T-helper 1 cell treated with Interleukin-12 subunit alpha and Interleukin-12 subunit beta and Interleukin-4 antibody, amounts not matched to agents 30 μg/mL and 1 μg/mL, for 36 hours (primary cell): ENCODE measurements at regions not wholly inside any gene's neighbourhood (a gene's known extent, or its start where the extent isn't known, plus 50 kb on each side); places are given as distances from the start of the nearest gene placed in this dataset.
"Not testable (repeated sequence)": the region's sequence is repeated elsewhere in the genome, so short reads cannot be mapped to it uniquely, and the experiment has no call there.

ENCODE experiments used
- H3K27ac Mint-ChIP-seq: one replicate; pipeline ENCODE4 v1.8.0; 2021; ENCODE audit warnings: mild to moderate bottlenecking, mixed read lengths
- H3K27me3 Mint-ChIP-seq: one replicate; pipeline ENCODE4 v1.8.0; 2021; ENCODE audit warnings: low read depth, mixed read lengths
- H3K36me3 Mint-ChIP-seq: one replicate; pipeline ENCODE4 v1.8.0; 2021; ENCODE audit warnings: low read depth, mixed read lengths
- H3K4me1 Mint-ChIP-seq: one replicate; pipeline ENCODE4 v1.8.0; 2021; ENCODE audit warnings: low read depth, mixed read lengths
- H3K4me3 Mint-ChIP-seq: one replicate; pipeline ENCODE4 v1.8.0; 2021; ENCODE audit warnings: mild to moderate bottlenecking, moderate library complexity, mixed read lengths
- H3K9me3 Mint-ChIP-seq: one replicate; pipeline ENCODE4 v1.8.0; 2021; ENCODE audit warnings: mixed read lengths

GRCh38 chr2:193475038-193475437 lies 1280.3 kb upstream of the TMEFF2 start:
- H3K4me3 Mint-ChIP-seq = no peak overlapping the region
- no peaks in the 10 kb centered on the region for H3K4me1 Mint-ChIP-seq
- peaks cover 3% of the 10 kb centered on the region for H3K9me3 Mint-ChIP-seq
- H3K27me3 Mint-ChIP-seq = no peaks in the 10 kb centered on the region
- no peak overlapping the region for H3K27ac Mint-ChIP-seq
- no peaks in the 10 kb centered on the region for H3K36me3 Mint-ChIP-seq

DNA sequence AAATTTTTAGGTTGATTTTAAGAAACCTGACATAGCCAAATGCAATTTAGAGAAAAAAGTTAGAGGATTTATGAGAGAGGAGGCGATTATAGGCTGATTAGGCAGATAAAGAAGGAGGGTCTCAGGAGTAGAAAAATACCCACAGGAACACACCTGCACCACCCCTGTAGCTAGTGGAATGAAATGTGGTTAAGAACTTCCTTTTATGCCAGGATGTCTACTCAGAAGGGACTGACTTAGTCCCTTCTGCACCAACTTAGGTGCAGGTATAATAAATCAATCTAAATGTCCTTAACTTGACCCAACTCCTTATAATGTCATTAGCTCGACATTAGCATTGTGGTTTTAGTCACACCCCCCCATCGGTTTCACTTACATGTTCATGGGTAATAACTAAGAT lies 1274.5 kb upstream of the TMEFF2 start:
- Mint-ChIP-seq H3K27me3 (no peaks in the 10 kb centered on the region), H3K27ac (no peak overlapping the region), H3K4me1 (no peaks in the 10 kb centered on the region), H3K9me3 (peaks cover 3% of the 10 kb centered on the region), H3K4me3 (no peak overlapping the region), H3K36me3 (no peaks in the 10 kb centered on the region)

DNA sequence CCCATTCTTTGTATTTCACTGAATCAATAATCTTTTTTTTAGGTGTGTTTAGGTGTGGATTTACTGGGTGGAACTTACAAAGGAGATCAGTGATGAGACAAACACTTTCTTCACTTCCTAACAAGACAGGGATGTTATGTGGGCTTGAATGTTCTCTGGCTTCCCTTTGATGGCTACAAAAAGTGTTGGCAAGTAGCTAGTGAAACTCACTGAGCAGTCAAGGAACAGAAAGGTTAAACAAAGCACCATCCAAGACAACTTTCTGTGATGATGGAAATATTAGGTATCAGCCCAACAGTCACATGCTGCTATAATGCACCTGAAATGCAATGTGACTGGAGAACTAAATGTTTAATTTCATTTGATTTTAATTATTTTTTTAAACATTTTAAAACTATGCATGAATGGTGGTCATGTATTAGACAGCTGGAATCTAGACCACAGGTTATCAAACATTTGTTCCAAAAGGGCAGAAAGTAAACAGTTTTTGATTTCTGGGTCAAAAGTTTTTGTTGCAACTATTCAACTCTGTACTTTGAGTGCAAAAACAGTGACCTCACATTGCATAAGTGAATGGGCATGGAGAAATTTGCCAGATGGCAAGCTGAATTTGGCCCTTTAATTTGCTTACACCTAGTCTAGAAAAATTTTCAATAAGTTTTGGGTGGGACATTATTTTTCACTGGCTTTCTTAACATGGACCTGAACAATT lies 1272.7 kb upstream of the TMEFF2 start:
- no peaks in the 10 kb centered on the region for H3K27me3 Mint-ChIP-seq
- H3K4me3 Mint-ChIP-seq = no peak overlapping the region
- no peaks in the 10 kb centered on the region for H3K36me3 Mint-ChIP-seq
- no peak overlapping the region for H3K27ac Mint-ChIP-seq
- no peaks in the 10 kb centered on the region for H3K9me3 Mint-ChIP-seq
- H3K4me1 Mint-ChIP-seq = no peaks in the 10 kb centered on the region

- H3K9me3 Mint-ChIP-seq = no peaks in the 10 kb centered on the region
- no peaks in the 10 kb centered on the region for H3K36me3 Mint-ChIP-seq
- H3K27me3 Mint-ChIP-seq = no peaks in the 10 kb centered on the region
- no peaks in the 10 kb centered on the region for H3K4me1 Mint-ChIP-seq
- no peak overlapping the region for H3K4me3 Mint-ChIP-seq
- H3K27ac Mint-ChIP-seq = no peak overlapping the region
These were observed 1268.3 kb upstream of the TMEFF2 start for GRCh38 chr2:193463011-193463410.

GRCh38 chr2:193462411-193462810 lies 1267.7 kb upstream of the TMEFF2 start:
- no peaks in the 10 kb centered on the region for H3K36me3 Mint-ChIP-seq
- H3K4me1 Mint-ChIP-seq = no peaks in the 10 kb centered on the region
- no peaks in the 10 kb centered on the region for H3K9me3 Mint-ChIP-seq
- H3K27me3 Mint-ChIP-seq = no peaks in the 10 kb centered on the region
- H3K4me3 Mint-ChIP-seq = no peak overlapping the region
- no peak overlapping the region for H3K27ac Mint-ChIP-seq

DNA sequence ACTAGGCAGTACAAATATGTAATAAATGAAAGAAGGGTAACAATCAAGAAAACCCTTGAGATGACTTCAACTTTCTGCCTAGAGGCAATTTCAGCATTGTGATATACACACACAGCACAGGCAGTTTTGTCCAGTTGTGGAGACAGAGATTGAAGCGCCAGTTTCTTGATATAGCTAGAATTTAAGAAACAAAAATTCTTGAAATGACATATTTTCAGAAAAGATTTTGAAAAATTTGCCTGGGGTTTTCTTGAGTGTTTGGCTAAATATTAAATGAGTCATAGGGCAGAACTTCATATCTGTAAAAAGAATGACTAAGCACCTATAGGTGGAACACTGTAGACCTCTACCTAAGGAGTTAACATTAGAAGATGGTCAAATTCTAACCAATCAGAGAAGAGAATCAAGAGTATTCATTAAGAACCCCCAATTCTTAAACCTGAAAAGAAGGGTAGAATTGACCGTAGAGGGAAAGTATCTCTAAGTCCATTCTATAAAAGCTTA lies 1266.8 kb upstream of the TMEFF2 start:
- Mint-ChIP-seq H3K9me3 (no peaks in the 10 kb centered on the region), H3K27ac (no peak overlapping the region), H3K36me3 (no peaks in the 10 kb centered on the region), H3K27me3 (no peaks in the 10 kb centered on the region), H3K4me1 (no peaks in the 10 kb centered on the region), H3K4me3 (no peak overlapping the region)

DNA sequence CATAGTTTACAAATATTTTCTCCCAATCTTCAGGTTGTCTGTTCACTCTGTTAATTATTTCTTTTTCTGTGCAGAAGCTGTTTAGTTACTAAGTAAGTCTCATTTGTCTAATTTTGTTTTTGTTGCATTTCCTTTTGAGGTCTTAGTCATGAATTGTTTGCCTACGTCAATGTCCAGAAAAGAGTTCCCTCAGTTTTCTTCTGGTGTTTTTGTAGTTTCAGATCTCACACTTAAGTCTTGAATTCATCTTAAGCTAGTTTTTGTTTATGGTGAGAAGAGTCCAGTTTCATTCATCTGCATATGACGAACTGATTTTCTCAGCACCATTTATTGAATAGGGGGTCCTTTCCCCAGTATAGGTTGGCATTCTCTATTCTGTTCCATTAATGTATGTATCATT lies 1252.2 kb upstream of the TMEFF2 start:
- Mint-ChIP-seq H3K27me3 (no peaks in the 10 kb centered on the region), H3K4me3 (no peak overlapping the region), H3K36me3 (no peaks in the 10 kb centered on the region), H3K9me3 (no peaks in the 10 kb centered on the region), H3K4me1 (no peaks in the 10 kb centered on the region), H3K27ac (no peak overlapping the region)

DNA sequence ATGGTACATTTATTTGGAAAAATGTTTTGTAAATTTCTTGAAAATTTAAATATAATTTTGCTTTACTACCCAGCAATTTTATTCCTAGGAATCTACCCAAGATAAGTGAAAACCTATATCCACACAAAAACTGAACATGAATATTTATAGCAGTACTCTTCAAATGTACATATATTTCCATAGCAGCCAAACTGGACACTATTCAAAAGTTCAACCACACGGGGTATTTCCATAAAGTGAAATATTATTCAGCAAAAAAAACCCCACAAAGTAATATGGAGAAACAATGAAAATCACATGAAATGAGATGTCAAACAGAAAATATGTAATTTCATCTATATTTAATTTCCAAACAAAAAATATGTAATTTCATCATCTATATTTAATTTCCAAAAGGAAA lies 1247.6 kb upstream of the TMEFF2 start:
- H3K9me3 Mint-ChIP-seq = no peaks in the 10 kb centered on the region
- H3K4me1 Mint-ChIP-seq = no peaks in the 10 kb centered on the region
- no peaks in the 10 kb centered on the region for H3K36me3 Mint-ChIP-seq
- no peaks in the 10 kb centered on the region for H3K27me3 Mint-ChIP-seq
- no peak overlapping the region for H3K4me3 Mint-ChIP-seq
- no peak overlapping the region for H3K27ac Mint-ChIP-seq

GRCh38 chr2:193428336-193428818 lies 1233.6 kb upstream of the TMEFF2 start:
- no peaks in the 10 kb centered on the region for H3K36me3 Mint-ChIP-seq
- no peaks in the 10 kb centered on the region for H3K27me3 Mint-ChIP-seq
- no peak overlapping the region for H3K4me3 Mint-ChIP-seq
- H3K4me1 Mint-ChIP-seq = no peaks in the 10 kb centered on the region
- H3K9me3 Mint-ChIP-seq = no peaks in the 10 kb centered on the region
- H3K27ac Mint-ChIP-seq = no peak overlapping the region

GRCh38 chr2:193412368-193412767 lies 1217.6 kb upstream of the TMEFF2 start:
- H3K27ac Mint-ChIP-seq = not testable (repeated sequence)

GRCh38 chr2:193409951-193410350 lies 1215.2 kb upstream of the TMEFF2 start:
- H3K36me3 Mint-ChIP-seq = no peaks in the 10 kb centered on the region
- no peak overlapping the region for H3K4me3 Mint-ChIP-seq

More at GRCh38 chr2:193412368-193412767, 1217.6 kb upstream of the TMEFF2 start:
- not testable (repeated sequence) for H3K4me1 Mint-ChIP-seq, H3K4me3 Mint-ChIP-seq, H3K9me3 Mint-ChIP-seq, H3K36me3 Mint-ChIP-seq, H3K27me3 Mint-ChIP-seq

DNA sequence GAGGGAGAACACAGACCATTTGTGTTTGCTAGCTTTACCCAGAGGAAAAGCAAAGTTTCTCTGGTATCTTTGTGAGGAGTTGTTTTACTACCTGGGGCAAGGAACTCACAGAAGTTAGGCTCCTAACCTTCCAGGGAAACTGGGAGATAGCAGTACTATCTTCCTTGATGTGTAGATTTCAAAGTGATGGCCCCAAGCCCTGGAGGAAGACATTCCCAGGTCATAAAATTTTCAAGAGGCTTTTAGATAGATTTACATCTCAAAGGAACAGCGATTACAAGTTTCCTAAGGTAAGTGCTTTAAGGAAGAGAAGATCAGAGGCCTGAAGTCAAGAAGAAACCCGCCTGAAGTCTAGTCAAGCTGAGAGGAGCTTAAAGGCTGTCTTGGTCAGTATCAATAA lies 1187.8 kb upstream of the TMEFF2 start:
- Mint-ChIP-seq H3K27me3 (no peaks in the 10 kb centered on the region), H3K27ac (no peak overlapping the region), H3K4me3 (no peak overlapping the region), H3K9me3 (no peaks in the 10 kb centered on the region), H3K4me1 (no peaks in the 10 kb centered on the region), H3K36me3 (no peaks in the 10 kb centered on the region)

More at GRCh38 chr2:193409951-193410350, 1215.2 kb upstream of the TMEFF2 start:
- H3K27ac Mint-ChIP-seq = no peak overlapping the region
- H3K9me3 Mint-ChIP-seq = no peaks in the 10 kb centered on the region
- no peaks in the 10 kb centered on the region for H3K4me1 Mint-ChIP-seq
- H3K27me3 Mint-ChIP-seq = no peaks in the 10 kb centered on the region

GRCh38 chr2:193377789-193378188 lies 1183.1 kb upstream of the TMEFF2 start:
- Mint-ChIP-seq H3K4me3 (no peak overlapping the region), H3K36me3 (no peaks in the 10 kb centered on the region), H3K9me3 (no peaks in the 10 kb centered on the region), H3K27me3 (no peaks in the 10 kb centered on the region), H3K4me1 (no peaks in the 10 kb centered on the region), H3K27ac (no peak overlapping the region)

GRCh38 chr2:193373120-193373519 lies 1178.4 kb upstream of the TMEFF2 start:
- Mint-ChIP-seq H3K9me3 (no peaks in the 10 kb centered on the region), H3K4me3 (no peak overlapping the region), H3K4me1 (no peaks in the 10 kb centered on the region), H3K36me3 (no peaks in the 10 kb centered on the region), H3K27ac (no peak overlapping the region), H3K27me3 (no peaks in the 10 kb centered on the region)

- H3K27ac Mint-ChIP-seq = no peak overlapping the region
These were observed 1176.5 kb upstream of the TMEFF2 start for GRCh38 chr2:193371200-193371599.

More at GRCh38 chr2:193371200-193371599, 1176.5 kb upstream of the TMEFF2 start:
- no peak overlapping the region for H3K4me3 Mint-ChIP-seq
- H3K27me3 Mint-ChIP-seq = no peaks in the 10 kb centered on the region
- no peaks in the 10 kb centered on the region for H3K4me1 Mint-ChIP-seq
- no peaks in the 10 kb centered on the region for H3K9me3 Mint-ChIP-seq
- no peaks in the 10 kb centered on the region for H3K36me3 Mint-ChIP-seq
